ENCODE measurements at regions not wholly inside any gene's neighbourhood (a gene's known extent, or its start where the extent isn't known, plus 50 kb on each side); places are given as distances from the start of the nearest gene placed in this dataset.

DNA sequence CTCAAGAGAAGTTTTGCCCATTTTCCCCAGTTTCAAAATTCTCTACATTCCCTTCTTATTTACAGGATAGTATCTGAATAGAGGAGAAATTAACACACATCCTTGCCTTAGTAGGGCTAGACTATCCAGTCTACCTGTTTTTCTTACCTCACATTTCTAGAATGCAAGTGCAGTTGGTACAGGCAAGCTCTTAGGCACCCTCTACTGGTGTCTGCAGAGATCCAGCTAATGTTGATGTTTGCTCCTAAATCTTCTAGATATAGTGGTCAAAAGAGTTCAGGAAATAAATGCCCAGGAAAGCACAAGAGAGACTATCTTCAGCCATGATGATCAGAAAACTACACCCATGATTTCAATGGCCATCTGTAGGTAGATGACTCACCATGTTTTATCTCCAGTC is 205.3 kb downstream of the HTR7 start:
- TF ChIP-seq, protein P1, sequence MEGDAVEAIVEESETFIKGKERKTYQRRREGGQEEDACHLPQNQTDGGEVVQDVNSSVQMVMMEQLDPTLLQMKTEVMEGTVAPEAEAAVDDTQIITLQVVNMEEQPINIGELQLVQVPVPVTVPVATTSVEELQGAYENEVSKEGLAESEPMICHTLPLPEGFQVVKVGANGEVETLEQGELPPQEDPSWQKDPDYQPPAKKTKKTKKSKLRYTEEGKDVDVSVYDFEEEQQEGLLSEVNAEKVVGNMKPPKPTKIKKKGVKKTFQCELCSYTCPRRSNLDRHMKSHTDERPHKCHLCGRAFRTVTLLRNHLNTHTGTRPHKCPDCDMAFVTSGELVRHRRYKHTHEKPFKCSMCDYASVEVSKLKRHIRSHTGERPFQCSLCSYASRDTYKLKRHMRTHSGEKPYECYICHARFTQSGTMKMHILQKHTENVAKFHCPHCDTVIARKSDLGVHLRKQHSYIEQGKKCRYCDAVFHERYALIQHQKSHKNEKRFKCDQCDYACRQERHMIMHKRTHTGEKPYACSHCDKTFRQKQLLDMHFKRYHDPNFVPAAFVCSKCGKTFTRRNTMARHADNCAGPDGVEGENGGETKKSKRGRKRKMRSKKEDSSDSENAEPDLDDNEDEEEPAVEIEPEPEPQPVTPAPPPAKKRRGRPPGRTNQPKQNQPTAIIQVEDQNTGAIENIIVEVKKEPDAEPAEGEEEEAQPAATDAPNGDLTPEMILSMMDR (conservative IDR thresholded peaks at IDR 0.05; ENCODE audit: low read depth, low read length), result peak; percentile 71
- no peak for TF ChIP-seq EZH2 (IDR thresholded peaks at IDR 0.05; ENCODE audit: low read length, unreplicated experiment)
